ENCODE measurements at regions not wholly inside any gene's neighbourhood (a gene's known extent, or its start where the extent isn't known, plus 50 kb on each side); places are given as distances from the start of the nearest gene placed in this dataset.

DNA sequence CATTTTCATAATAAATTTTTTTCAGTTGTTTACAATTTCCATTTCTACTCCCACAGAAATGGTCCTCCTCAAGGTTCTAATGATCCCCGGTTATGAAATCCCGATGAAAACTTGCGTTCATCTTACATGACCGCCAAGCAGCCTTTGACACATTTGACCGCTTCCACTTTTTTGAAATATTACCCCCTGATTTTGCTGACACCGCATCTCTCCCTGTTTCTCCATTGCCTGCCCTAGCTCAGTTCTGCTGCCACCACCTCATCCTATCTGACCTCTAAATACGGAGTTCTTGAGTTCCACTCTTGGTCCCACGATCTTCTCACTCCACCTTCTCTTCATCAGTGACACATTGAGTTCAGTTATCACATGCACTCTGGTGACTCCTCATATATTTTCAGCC lies 74.1 kb downstream of the SLC35B3 start:
- H3K4me3 ChIP-seq (ENCODE audit: control insufficient read depth in 1 of 7, extremely low read depth in 1 of 7, insufficient read depth in 4 of 7, low read depth in 2 of 7, low read length in 6 of 7), result no peak overlapping the region
- H3K9me3 ChIP-seq (ENCODE audit: control extremely low read depth in 1 of 5, control insufficient read depth in 4 of 5, insufficient read depth in 2 of 5, low read depth in 1 of 5, low read length in 4 of 5), result no peaks in the 10 kb centered on the region
- no peaks in the 10 kb centered on the region for H3K36me3 ChIP-seq (ENCODE audit: control insufficient read depth in 4 of 4, insufficient read depth in 4 of 4, low read length in 3 of 4)
- 93% methylated on average over 8 of the region's 8 CpGs for WGBS (ENCODE audit: insufficient coverage)
- no peaks in the 10 kb centered on the region for H3K4me1 ChIP-seq (ENCODE audit: control extremely low read depth in 1 of 4, control insufficient read depth in 4 of 4, insufficient read depth in 4 of 4, low read length in 3 of 4)
- ChIA-PET POLR2A (no interaction called here), CTCF (no interaction called here)
- no peak overlapping the region for H3K27ac ChIP-seq (ENCODE audit: insufficient read depth in 1 of 2, low read depth in 1 of 2, low read length in 2 of 2, poor library complexity in 1 of 2, severe bottlenecking in 2 of 2)
- no peak for DNase-seq
- peaks cover 0 to 4% (median 0%) of the 10 kb centered on the region in 5 experiments for H3K27me3 ChIP-seq (replicated peaks in 2 of 5; ENCODE audit: control insufficient read depth in 4 of 5, insufficient read depth in 5 of 5, low read length in 4 of 5)

DNA sequence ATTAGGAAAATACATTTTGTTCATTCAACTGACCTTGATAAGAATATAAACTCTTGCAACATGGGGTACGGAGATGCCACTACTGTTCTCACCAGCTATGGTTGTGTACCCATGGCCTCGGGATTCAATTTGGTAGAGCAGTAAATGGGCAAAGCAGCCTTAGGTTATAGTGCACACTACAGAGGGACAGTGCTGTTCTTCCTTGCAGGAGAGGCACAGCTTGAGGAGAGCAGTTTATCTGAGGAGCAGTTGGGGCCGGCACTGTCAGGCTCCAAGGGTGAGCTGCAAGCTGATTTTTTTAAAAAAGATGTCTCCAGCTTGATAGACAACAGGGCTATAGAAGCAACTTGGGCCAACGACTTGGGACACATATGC lies 82.4 kb downstream of the SLC35B3 start:
- H3K4me1 ChIP-seq (ENCODE audit: control extremely low read depth in 1 of 4, control insufficient read depth in 4 of 4, insufficient read depth in 4 of 4, low read length in 3 of 4), result no peaks in the 10 kb centered on the region
- H3K9me3 ChIP-seq (ENCODE audit: control extremely low read depth in 1 of 5, control insufficient read depth in 4 of 5, insufficient read depth in 2 of 5, low read depth in 1 of 5, low read length in 4 of 5), result no peaks in the 10 kb centered on the region
- H3K27me3 ChIP-seq (replicated peaks in 2 of 5; ENCODE audit: control insufficient read depth in 4 of 5, insufficient read depth in 5 of 5, low read length in 4 of 5), result no peaks in the 10 kb centered on the region
- no peak overlapping the region for H3K27ac ChIP-seq (ENCODE audit: insufficient read depth in 1 of 2, low read depth in 1 of 2, low read length in 2 of 2, poor library complexity in 1 of 2, severe bottlenecking in 2 of 2)
- POLR2A ChIA-PET, result no interaction called here
- WGBS (ENCODE audit: insufficient coverage), result 91% methylated on average over 4 of the region's 4 CpGs
- H3K4me3 ChIP-seq (ENCODE audit: control insufficient read depth in 1 of 7, extremely low read depth in 1 of 7, insufficient read depth in 4 of 7, low read depth in 2 of 7, low read length in 6 of 7), result no peak overlapping the region
- H3K36me3 ChIP-seq (ENCODE audit: control insufficient read depth in 4 of 4, insufficient read depth in 4 of 4, low read length in 3 of 4), result no peaks in the 10 kb centered on the region
- no peak for DNase-seq
- CTCF ChIA-PET, result no interaction called here

DNA sequence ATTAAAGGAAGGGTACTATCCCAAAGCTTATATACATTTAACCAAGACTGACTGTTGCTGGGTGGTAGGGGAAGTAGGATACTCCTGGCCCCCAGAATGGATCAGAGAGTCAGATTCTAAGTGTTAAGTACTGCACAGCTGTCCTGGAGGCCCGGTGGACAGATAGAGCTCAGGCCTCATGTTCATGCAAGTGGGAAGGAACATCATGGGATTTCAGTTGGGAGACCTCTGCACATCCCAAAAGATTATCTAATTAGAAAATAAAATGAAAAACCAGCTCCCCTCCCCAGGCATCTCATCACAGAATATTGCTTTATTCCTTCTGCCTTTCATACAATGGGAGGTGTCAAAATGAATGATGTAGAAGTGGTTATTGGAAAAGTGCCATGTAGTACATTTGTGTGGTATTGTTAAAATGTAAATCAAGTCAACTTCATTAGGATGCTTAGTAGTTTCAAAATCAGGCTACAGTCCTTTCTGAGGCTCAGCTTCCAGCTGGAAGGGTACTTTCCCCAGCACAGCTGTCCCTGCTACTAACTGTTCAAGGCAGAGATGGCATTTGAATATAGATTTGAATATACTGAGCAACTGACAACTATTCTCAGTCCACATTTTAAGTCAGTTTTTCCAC lies 82.9 kb downstream of the SLC35B3 start:
- H3K27ac ChIP-seq (ENCODE audit: insufficient read depth in 1 of 2, low read depth in 1 of 2, low read length in 2 of 2, poor library complexity in 1 of 2, severe bottlenecking in 2 of 2), result no peak overlapping the region
- H3K36me3 ChIP-seq (ENCODE audit: control insufficient read depth in 4 of 4, insufficient read depth in 4 of 4, low read length in 3 of 4), result no peaks in the 10 kb centered on the region
- no peaks in the 10 kb centered on the region for H3K4me1 ChIP-seq (ENCODE audit: control extremely low read depth in 1 of 4, control insufficient read depth in 4 of 4, insufficient read depth in 4 of 4, low read length in 3 of 4)
- no peak for DNase-seq
- H3K27me3 ChIP-seq (replicated peaks in 2 of 5; ENCODE audit: control insufficient read depth in 4 of 5, insufficient read depth in 5 of 5, low read length in 4 of 5), result no peaks in the 10 kb centered on the region
- no peak overlapping the region for H3K4me3 ChIP-seq (ENCODE audit: control insufficient read depth in 1 of 7, extremely low read depth in 1 of 7, insufficient read depth in 4 of 7, low read depth in 2 of 7, low read length in 6 of 7)
- no peaks in the 10 kb centered on the region for H3K9me3 ChIP-seq (ENCODE audit: control extremely low read depth in 1 of 5, control insufficient read depth in 4 of 5, insufficient read depth in 2 of 5, low read depth in 1 of 5, low read length in 4 of 5)
- CTCF ChIA-PET, result no interaction called here
- POLR2A ChIA-PET, result no interaction called here
- no CpG with 5 or more reads among the region's 1 CpG for WGBS (ENCODE audit: insufficient coverage)

DNA sequence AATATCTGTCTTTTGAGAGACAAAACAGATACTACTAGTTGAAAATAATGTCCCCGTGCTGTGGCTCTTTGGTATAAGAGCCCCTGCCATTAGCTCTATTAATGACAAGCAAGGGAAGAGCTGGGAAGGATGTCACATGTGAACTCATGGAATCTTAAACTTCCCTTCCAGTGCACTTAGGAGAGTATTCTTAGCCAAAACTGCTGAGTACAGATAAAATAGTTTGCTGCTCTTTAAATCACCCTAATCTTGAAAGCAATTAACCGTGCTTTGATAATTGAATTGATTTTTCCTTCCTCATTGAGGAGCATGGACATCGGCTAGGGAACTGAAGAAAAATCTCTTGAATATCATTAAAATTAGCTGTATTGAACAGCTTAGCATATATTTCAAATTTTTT lies 91.7 kb downstream of the SLC35B3 start:
- Histone ChIP-seq H3K36me3 (ENCODE audit: control insufficient read depth in 4 of 4, insufficient read depth in 4 of 4, low read length in 3 of 4) (no peaks in the 10 kb centered on the region), H3K4me3 (ENCODE audit: control insufficient read depth in 1 of 7, extremely low read depth in 1 of 7, insufficient read depth in 4 of 7, low read depth in 2 of 7, low read length in 6 of 7) (no peak overlapping the region), H3K9me3 (ENCODE audit: control extremely low read depth in 1 of 5, control insufficient read depth in 4 of 5, insufficient read depth in 2 of 5, low read depth in 1 of 5, low read length in 4 of 5) (peaks cover 0 to 2% (median 0%) of the 10 kb centered on the region in 5 experiments), H3K4me1 (ENCODE audit: control extremely low read depth in 1 of 4, control insufficient read depth in 4 of 4, insufficient read depth in 4 of 4, low read length in 3 of 4) (no peaks in the 10 kb centered on the region), H3K27me3 (replicated peaks in 2 of 5; ENCODE audit: control insufficient read depth in 4 of 5, insufficient read depth in 5 of 5, low read length in 4 of 5) (peaks cover 0 to 5% (median 0%) of the 10 kb centered on the region in 5 experiments), H3K27ac (ENCODE audit: insufficient read depth in 1 of 2, low read depth in 1 of 2, low read length in 2 of 2, poor library complexity in 1 of 2, severe bottlenecking in 2 of 2) (no peak overlapping the region)
- WGBS (ENCODE audit: insufficient coverage), result 100% methylated on average over 2 of the region's 3 CpGs
- DNase-seq, result no peak
- POLR2A ChIA-PET, result no interaction called here
- CTCF ChIA-PET, result no interaction called here

DNA sequence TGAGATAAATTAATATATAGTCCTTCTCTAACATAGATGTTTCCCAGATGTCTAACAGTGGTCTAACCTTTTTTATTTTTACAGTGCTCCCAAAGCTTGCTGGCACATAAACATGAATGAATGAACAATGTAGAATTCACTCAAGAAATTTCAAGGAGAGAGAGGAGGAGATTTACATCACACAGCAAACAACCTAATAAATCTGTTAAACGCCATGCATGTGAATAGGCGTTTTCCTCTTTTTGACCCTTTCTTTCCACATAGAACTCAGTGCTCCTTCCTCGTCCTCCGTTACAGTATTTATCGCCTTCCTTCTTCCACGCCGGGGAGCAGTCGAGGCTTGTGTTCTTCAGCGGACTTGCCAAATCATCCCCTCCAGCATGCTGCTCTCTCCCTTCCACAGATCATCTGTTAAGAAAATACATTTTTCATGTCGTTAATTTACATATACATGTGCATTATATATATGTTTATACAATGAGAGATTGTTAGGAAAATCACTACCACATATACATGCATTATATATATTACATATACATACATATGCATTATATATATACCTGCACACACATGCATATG lies 93.0 kb downstream of the SLC35B3 start:
- Histone ChIP-seq H3K36me3 (ENCODE audit: control insufficient read depth in 4 of 4, insufficient read depth in 4 of 4, low read length in 3 of 4) (no peaks in the 10 kb centered on the region), H3K27me3 (replicated peaks in 2 of 5; ENCODE audit: control insufficient read depth in 4 of 5, insufficient read depth in 5 of 5, low read length in 4 of 5) (peaks cover 0 to 5% (median 0%) of the 10 kb centered on the region in 5 experiments), H3K4me3 (ENCODE audit: control insufficient read depth in 1 of 7, extremely low read depth in 1 of 7, insufficient read depth in 4 of 7, low read depth in 2 of 7, low read length in 6 of 7) (no peak overlapping the region), H3K27ac (ENCODE audit: insufficient read depth in 1 of 2, low read depth in 1 of 2, low read length in 2 of 2, poor library complexity in 1 of 2, severe bottlenecking in 2 of 2) (no peak overlapping the region), H3K4me1 (ENCODE audit: control extremely low read depth in 1 of 4, control insufficient read depth in 4 of 4, insufficient read depth in 4 of 4, low read length in 3 of 4) (no peaks in the 10 kb centered on the region), H3K9me3 (ENCODE audit: control extremely low read depth in 1 of 5, control insufficient read depth in 4 of 5, insufficient read depth in 2 of 5, low read depth in 1 of 5, low read length in 4 of 5) (peaks cover 0 to 2% (median 0%) of the 10 kb centered on the region in 5 experiments)
- ChIA-PET POLR2A (no interaction called here), CTCF (no interaction called here)
- 77% methylated on average over 8 of the region's 10 CpGs for WGBS (ENCODE audit: insufficient coverage)
- no peak for DNase-seq

DNA sequence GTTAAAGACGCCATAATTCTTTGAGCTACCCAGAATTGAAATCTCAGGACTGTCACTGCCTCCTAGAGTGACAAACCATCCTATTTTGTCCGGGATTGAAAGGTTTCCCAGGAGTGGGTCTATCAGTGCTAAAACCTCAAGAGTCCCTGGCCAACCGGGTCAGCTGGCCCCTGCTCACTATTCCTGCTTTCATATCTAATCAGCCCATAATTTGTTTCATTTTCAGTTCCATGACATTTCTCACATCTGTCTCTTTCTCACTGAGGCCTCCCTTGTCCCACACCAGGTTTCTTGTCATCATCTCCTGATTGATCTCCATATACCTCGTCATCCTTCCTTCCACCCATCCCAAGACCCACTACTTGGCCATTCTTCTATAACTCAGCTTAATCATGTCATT lies 98.2 kb downstream of the SLC35B3 start:
- DNase-seq, result no peak
- CTCF ChIA-PET, result interaction anchor here (1.1 kb wide), 1 partner anchor 29 kb away, joined by 3 read pairs; no protein-coding TSS in a partner anchor
- no peaks in the 10 kb centered on the region for H3K36me3 ChIP-seq (ENCODE audit: control insufficient read depth in 4 of 4, insufficient read depth in 4 of 4, low read length in 3 of 4)
- H3K9me3 ChIP-seq (ENCODE audit: control extremely low read depth in 1 of 5, control insufficient read depth in 4 of 5, insufficient read depth in 2 of 5, low read depth in 1 of 5, low read length in 4 of 5), result no peaks in the 10 kb centered on the region
- WGBS (ENCODE audit: insufficient coverage), result 67% methylated on average over 4 of the region's 4 CpGs
- no peak overlapping the region for H3K4me3 ChIP-seq (ENCODE audit: control insufficient read depth in 1 of 7, extremely low read depth in 1 of 7, insufficient read depth in 4 of 7, low read depth in 2 of 7, low read length in 6 of 7)
- POLR2A ChIA-PET, result no interaction called here
- no peaks in the 10 kb centered on the region for H3K27me3 ChIP-seq (replicated peaks in 2 of 5; ENCODE audit: control insufficient read depth in 4 of 5, insufficient read depth in 5 of 5, low read length in 4 of 5)
- H3K27ac ChIP-seq (ENCODE audit: insufficient read depth in 1 of 2, low read depth in 1 of 2, low read length in 2 of 2, poor library complexity in 1 of 2, severe bottlenecking in 2 of 2), result no peak overlapping the region
- no peaks in the 10 kb centered on the region for H3K4me1 ChIP-seq (ENCODE audit: control extremely low read depth in 1 of 4, control insufficient read depth in 4 of 4, insufficient read depth in 4 of 4, low read length in 3 of 4)

DNA sequence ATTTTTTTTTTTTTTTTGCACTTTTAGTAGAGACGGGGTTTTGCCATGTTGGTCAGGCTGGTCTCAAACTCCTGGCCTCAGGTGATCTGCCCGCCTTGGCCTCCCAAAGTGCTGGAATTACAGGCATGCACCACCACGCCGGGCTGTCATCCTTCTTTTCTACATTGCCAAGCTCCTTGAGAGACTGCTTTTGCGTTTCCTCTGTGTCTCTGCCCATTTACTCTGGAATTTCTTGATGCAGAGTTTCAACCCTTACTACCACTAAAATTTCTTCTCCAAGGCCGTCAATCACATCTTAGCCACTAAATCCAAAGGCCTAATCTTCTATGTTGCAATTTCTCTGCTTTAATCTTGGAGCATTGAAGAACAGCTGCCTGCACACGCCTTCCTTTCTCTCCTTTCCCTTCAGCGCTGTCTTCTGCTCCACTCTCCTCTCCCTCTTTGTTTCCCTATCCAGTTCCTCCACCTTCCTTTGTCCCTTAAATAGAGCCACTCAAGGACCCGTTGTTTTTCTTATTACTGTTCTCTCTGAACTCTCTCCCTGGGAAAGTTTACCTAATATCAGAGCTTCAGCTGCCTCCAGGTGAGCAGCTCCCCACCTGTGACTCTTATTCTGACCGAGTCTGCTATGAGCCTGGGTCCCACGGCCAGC lies 98.8 kb downstream of the SLC35B3 start:
- no peaks in the 10 kb centered on the region for H3K27me3 ChIP-seq (replicated peaks in 2 of 5; ENCODE audit: control insufficient read depth in 4 of 5, insufficient read depth in 5 of 5, low read length in 4 of 5)
- no peaks in the 10 kb centered on the region for H3K4me1 ChIP-seq (ENCODE audit: control extremely low read depth in 1 of 4, control insufficient read depth in 4 of 4, insufficient read depth in 4 of 4, low read length in 3 of 4)
- POLR2A ChIA-PET, result no interaction called here
- no peak for DNase-seq
- 83% methylated on average over 11 of the region's 11 CpGs for WGBS (ENCODE audit: insufficient coverage)
- no peaks in the 10 kb centered on the region for H3K9me3 ChIP-seq (ENCODE audit: control extremely low read depth in 1 of 5, control insufficient read depth in 4 of 5, insufficient read depth in 2 of 5, low read depth in 1 of 5, low read length in 4 of 5)
- no peaks in the 10 kb centered on the region for H3K36me3 ChIP-seq (ENCODE audit: control insufficient read depth in 4 of 4, insufficient read depth in 4 of 4, low read length in 3 of 4)
- no peak overlapping the region for H3K27ac ChIP-seq (ENCODE audit: insufficient read depth in 1 of 2, low read depth in 1 of 2, low read length in 2 of 2, poor library complexity in 1 of 2, severe bottlenecking in 2 of 2)
- H3K4me3 ChIP-seq (ENCODE audit: control insufficient read depth in 1 of 7, extremely low read depth in 1 of 7, insufficient read depth in 4 of 7, low read depth in 2 of 7, low read length in 6 of 7), result no peak overlapping the region
- CTCF ChIA-PET, result interaction anchor here (1.1 kb wide), 1 partner anchor 28 kb away, joined by 3 read pairs; no protein-coding TSS in a partner anchor
